ENCODE measurements at regions not wholly inside any gene's neighbourhood (a gene's known extent, or its start where the extent isn't known, plus 50 kb on each side); places are given as distances from the start of the nearest gene placed in this dataset.

GRCh38 chr12:115597157-115597712, 680.3 kb downstream of the MED13L start:
- H3K9me3 Mint-ChIP-seq = peaks cover 3% of the 10 kb centered on the region
- H3K27me3 Mint-ChIP-seq (ENCODE audit: low read depth) = peaks cover 18% of the 10 kb centered on the region
- TF ChIP-seq, protein P1, sequence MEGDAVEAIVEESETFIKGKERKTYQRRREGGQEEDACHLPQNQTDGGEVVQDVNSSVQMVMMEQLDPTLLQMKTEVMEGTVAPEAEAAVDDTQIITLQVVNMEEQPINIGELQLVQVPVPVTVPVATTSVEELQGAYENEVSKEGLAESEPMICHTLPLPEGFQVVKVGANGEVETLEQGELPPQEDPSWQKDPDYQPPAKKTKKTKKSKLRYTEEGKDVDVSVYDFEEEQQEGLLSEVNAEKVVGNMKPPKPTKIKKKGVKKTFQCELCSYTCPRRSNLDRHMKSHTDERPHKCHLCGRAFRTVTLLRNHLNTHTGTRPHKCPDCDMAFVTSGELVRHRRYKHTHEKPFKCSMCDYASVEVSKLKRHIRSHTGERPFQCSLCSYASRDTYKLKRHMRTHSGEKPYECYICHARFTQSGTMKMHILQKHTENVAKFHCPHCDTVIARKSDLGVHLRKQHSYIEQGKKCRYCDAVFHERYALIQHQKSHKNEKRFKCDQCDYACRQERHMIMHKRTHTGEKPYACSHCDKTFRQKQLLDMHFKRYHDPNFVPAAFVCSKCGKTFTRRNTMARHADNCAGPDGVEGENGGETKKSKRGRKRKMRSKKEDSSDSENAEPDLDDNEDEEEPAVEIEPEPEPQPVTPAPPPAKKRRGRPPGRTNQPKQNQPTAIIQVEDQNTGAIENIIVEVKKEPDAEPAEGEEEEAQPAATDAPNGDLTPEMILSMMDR (IDR thresholded peaks at IDR 0.05; ENCODE audit: unreplicated experiment in 3 of 3) = no peak
- no peak overlapping the region for H3K4me3 Mint-ChIP-seq
- no peak overlapping the region for H3K27ac Mint-ChIP-seq
- peaks cover 19% of the 10 kb centered on the region for H3K4me1 Mint-ChIP-seq
- H3K36me3 Mint-ChIP-seq (ENCODE audit: low read depth) = no peaks in the 10 kb centered on the region

DNA sequence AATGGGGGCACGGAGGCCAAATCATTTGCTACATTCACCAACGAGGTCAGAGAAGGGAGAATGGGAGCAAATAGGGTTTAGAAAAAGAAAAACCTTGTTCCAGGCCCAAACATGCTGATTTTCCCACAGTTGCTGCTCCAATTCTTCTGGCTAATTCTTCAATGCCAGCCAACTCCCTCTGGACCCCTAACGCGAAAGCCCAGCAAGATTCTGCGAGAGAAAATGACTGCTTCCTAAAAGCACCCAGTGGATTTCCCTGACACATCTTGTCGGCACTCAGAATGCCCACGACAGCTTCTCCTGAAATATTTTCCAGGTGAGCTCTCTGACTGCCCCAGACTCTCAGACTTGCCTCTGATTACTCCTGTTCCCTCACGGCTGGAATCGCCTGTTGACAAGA, 689.4 kb downstream of the MED13L start:
- Mint-ChIP-seq H3K4me1 (no peaks in the 10 kb centered on the region), H3K9me3 (peaks cover 9% of the 10 kb centered on the region), H3K4me3 (no peak overlapping the region), H3K27ac (no peak overlapping the region), H3K27me3 (ENCODE audit: low read depth) (peaks cover 20% of the 10 kb centered on the region), H3K36me3 (ENCODE audit: low read depth) (no peaks in the 10 kb centered on the region)
- TF ChIP-seq, protein P1 (IDR thresholded peaks at IDR 0.05; ENCODE audit: unreplicated experiment in 3 of 3) = no peak

- H3K27me3 Mint-ChIP-seq (ENCODE audit: low read depth) = peaks cover 14% of the 10 kb centered on the region
- H3K4me1 Mint-ChIP-seq = no peaks in the 10 kb centered on the region
- TF ChIP-seq, protein P1 (IDR thresholded peaks at IDR 0.05; ENCODE audit: unreplicated experiment in 3 of 3) = no peak
- H3K36me3 Mint-ChIP-seq (ENCODE audit: low read depth) = no peaks in the 10 kb centered on the region
- no peak overlapping the region for H3K27ac Mint-ChIP-seq
- no peak overlapping the region for H3K4me3 Mint-ChIP-seq
- H3K9me3 Mint-ChIP-seq = peaks cover 5% of the 10 kb centered on the region
Measured at GRCh38 chr12:115584156-115584555, 693.3 kb downstream of the MED13L start.

- Mint-ChIP-seq H3K9me3 (peaks cover 5% of the 10 kb centered on the region), H3K36me3 (ENCODE audit: low read depth) (no peaks in the 10 kb centered on the region)
Measured at GRCh38 chr12:115583591-115583990, 693.9 kb downstream of the MED13L start.

GRCh38 chr12:115577401-115577800, 700.1 kb downstream of the MED13L start:
- H3K4me1 Mint-ChIP-seq = peaks cover 17% of the 10 kb centered on the region
- TF ChIP-seq, protein P1 (IDR thresholded peaks at IDR 0.05; ENCODE audit: unreplicated experiment in 3 of 3) = no peak
- no peak overlapping the region for H3K27ac Mint-ChIP-seq
- H3K27me3 Mint-ChIP-seq (ENCODE audit: low read depth) = peaks cover 13% of the 10 kb centered on the region
- no peaks in the 10 kb centered on the region for H3K9me3 Mint-ChIP-seq
- no peak overlapping the region for H3K4me3 Mint-ChIP-seq
- H3K36me3 Mint-ChIP-seq (ENCODE audit: low read depth) = no peaks in the 10 kb centered on the region

More at GRCh38 chr12:115583591-115583990, 693.9 kb downstream of the MED13L start:
- Mint-ChIP-seq H3K27me3 (ENCODE audit: low read depth) (peaks cover 19% of the 10 kb centered on the region), H3K4me1 (no peaks in the 10 kb centered on the region), H3K4me3 (no peak overlapping the region), H3K27ac (no peak overlapping the region)
- TF ChIP-seq, protein P1 (IDR thresholded peaks at IDR 0.05; ENCODE audit: unreplicated experiment in 3 of 3) = no peak

DNA sequence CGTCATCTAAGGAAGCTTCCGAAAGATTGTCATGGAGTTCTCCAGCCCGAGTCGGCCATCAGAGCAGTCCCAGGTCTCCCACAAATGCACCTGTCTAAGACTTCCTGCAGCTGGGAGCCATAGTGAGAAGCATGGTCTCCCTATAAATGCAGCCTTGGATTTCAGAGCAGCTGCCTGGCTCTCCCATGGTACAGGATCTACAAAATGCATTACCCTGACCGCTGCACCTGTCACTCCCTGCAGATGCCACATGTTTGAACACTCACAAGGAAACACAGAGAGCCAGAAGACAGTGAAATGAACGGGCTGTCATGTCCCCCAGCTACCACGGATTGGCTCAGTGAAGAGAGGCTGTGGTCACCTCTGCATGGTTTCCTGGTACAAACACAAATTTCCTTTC, 702.7 kb downstream of the MED13L start:
- Mint-ChIP-seq H3K27ac (no peak overlapping the region), H3K4me1 (peaks cover 17% of the 10 kb centered on the region), H3K9me3 (no peaks in the 10 kb centered on the region), H3K36me3 (ENCODE audit: low read depth) (no peaks in the 10 kb centered on the region), H3K4me3 (no peak overlapping the region), H3K27me3 (ENCODE audit: low read depth) (peaks cover 15% of the 10 kb centered on the region)
- TF ChIP-seq, protein P1 (IDR thresholded peaks at IDR 0.05; ENCODE audit: unreplicated experiment in 3 of 3) = no peak
